Tibial nerve (tissue), 3 donors: ENCODE measurements at regions not wholly inside any gene's neighbourhood (a gene's known extent, or its start where the extent isn't known, plus 50 kb on each side); places are given as distances from the start of the nearest gene placed in this dataset.

Source experiments
- POLR2A ChIP-seq, 2 donors: fragments of 450-650 bp; IDR thresholded peaks; one replicate each; pipeline ENCODE4 v1.6.1; 2017; ENCODE audit warnings: antibody characterized with exemption in 2 of 2, mild to moderate bottlenecking in 2 of 2, moderate library complexity in 2 of 2
- TF ChIP-seq, protein P1 (sequence below), 5 experiments: fragments of 200-600 bp in 3 of 5; fragments of 450-650 bp in 2 of 5; sonication (generic) in 3 of 5; IDR thresholded peaks; one replicate each; pipeline ENCODE4 v1.5.1; 2016 to 2019; ENCODE audit warnings: antibody characterized with exemption in 5 of 5, mild to moderate bottlenecking in 3 of 5, moderate library complexity in 2 of 5

GRCh38 chr2:175560521-175561169 is 379.1 kb upstream of the ATP5MC3 start:
- TF ChIP-seq, protein P1, sequence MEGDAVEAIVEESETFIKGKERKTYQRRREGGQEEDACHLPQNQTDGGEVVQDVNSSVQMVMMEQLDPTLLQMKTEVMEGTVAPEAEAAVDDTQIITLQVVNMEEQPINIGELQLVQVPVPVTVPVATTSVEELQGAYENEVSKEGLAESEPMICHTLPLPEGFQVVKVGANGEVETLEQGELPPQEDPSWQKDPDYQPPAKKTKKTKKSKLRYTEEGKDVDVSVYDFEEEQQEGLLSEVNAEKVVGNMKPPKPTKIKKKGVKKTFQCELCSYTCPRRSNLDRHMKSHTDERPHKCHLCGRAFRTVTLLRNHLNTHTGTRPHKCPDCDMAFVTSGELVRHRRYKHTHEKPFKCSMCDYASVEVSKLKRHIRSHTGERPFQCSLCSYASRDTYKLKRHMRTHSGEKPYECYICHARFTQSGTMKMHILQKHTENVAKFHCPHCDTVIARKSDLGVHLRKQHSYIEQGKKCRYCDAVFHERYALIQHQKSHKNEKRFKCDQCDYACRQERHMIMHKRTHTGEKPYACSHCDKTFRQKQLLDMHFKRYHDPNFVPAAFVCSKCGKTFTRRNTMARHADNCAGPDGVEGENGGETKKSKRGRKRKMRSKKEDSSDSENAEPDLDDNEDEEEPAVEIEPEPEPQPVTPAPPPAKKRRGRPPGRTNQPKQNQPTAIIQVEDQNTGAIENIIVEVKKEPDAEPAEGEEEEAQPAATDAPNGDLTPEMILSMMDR (IDR thresholded peaks at IDR 0.05), result no peak
- no peak for TF ChIP-seq POLR2A (IDR thresholded peaks at IDR 0.05)
